HCT116 (cell line): ENCODE measurements at regions not wholly inside any gene's neighbourhood (a gene's known extent, or its start where the extent isn't known, plus 50 kb on each side); places are given as distances from the start of the nearest gene placed in this dataset.
A peak's percentile ranks its signal among the peaks of the same experiment; 100 is the strongest.

Experiments
- ATAC-seq: fragments of 200-7000 bp; cut with Tn5 transposase; 2 replicates; pipeline ENCODE4 v1.9.1; 2020; ENCODE audit warnings: mild to moderate bottlenecking, moderate library complexity
- BruUV-seq: library from RNA; stranded (reverse); fragments of 400-500 nt; replicated peaks from 2 replicates; lab custom pipeline; 2021; lab: Mats Ljungman, UMichigan
- CTCF ChIA-PET: fragments of 300-600 bp; sonication (Branson Sonifier 250); formaldehyde crosslinking; loops from one replicate; lab custom pipeline; 2021; ENCODE audit warnings: antibody characterized with exemption; lab: Charles Lee
- POLR2A ChIA-PET: fragments of 300-600, 350-600 bp; sonication (Branson Sonifier 250); formaldehyde crosslinking; loops from one replicate; lab custom pipeline; 2021; ENCODE audit warnings: antibody characterized with exemption; lab: Charles Lee
- RAD21 ChIA-PET, 2 experiments: fragments of 300-600 bp; sonication (Branson Sonifier 250); formaldehyde crosslinking; loops; one replicate each; lab custom pipeline; 2023; ENCODE audit warnings: low total read pairs in 2 of 2; ENCODE audit not compliant: uncharacterized antibody in 2 of 2, unreplicated experiment in 2 of 2, low non-redundant PET in 1 of 2; lab: Charles Lee
- DNase-seq: peaks from one replicate; pipeline ENCODE4 v3.0.0-alpha.2; 2010; ENCODE audit warnings: low read depth, low spot score
- H2AFZ ChIP-seq: fragments of 200-600 bp; shearing (Covaris generic), sonication (generic); 2 replicates; pipeline ENCODE4 v1.6.1; 2017; ENCODE audit warnings: low read depth, mixed run types, mixed read lengths, antibody characterized with exemption, low read length; ENCODE audit not compliant: poor library complexity, severe bottlenecking
- H3K27ac ChIP-seq: 2 replicates; pipeline ENCODE4 v1.5.1; 2012; ENCODE audit warnings: low read depth, low read length
- H3K27me3 ChIP-seq: fragments of 200-600 bp; sonication (generic); 2 replicates; pipeline ENCODE4 v1.6.1; 2016; ENCODE audit warnings: mixed run types, low read length, mixed read lengths; ENCODE audit not compliant: insufficient read depth
- H3K36me3 ChIP-seq, 2 experiments: fragments of 200-500 bp in 1 of 2; fragments of 200-600 bp in 1 of 2; sonication (Bioruptor generic) in 1 of 2; sonication (generic) in 1 of 2; 2 replicates each; pipeline versions ENCODE4 v1.5.1 to v1.6.1; 2014 to 2016; ENCODE audit warnings: low read length in 2 of 2, inconsistent platforms in 1 of 2, mixed read lengths in 1 of 2, mixed run types in 1 of 2; ENCODE audit not compliant: insufficient read depth in 2 of 2, control insufficient read depth in 1 of 2
- H3K4me1 ChIP-seq, 2 experiments: fragments of 200-600 bp in 1 of 2; sonication (generic) in 1 of 2; 2 replicates each; pipeline versions ENCODE4 v1.5.1 to v1.6.1; 2012 to 2017; ENCODE audit warnings: low read length in 2 of 2, inconsistent platforms in 1 of 2, mild to moderate bottlenecking in 1 of 2, mixed read lengths in 1 of 2, mixed run types in 1 of 2, moderate library complexity in 1 of 2; ENCODE audit not compliant: insufficient read depth in 2 of 2, control insufficient read depth in 1 of 2
- H3K4me2 ChIP-seq: fragments of 200-600 bp; sonication (generic); 2 replicates; pipeline ENCODE4 v1.6.1; 2017; ENCODE audit warnings: mixed run types, low read length, mixed read lengths
- H3K4me3 ChIP-seq, 2 experiments: fragments of 200-600 bp in 1 of 2; sonication (generic) in 1 of 2; replicated peaks in 1 of 2; 2 replicates each; pipeline ENCODE4 v1.5.1; 2011 to 2016; ENCODE audit warnings: low read length in 2 of 2, control low read depth in 1 of 2, low read depth in 1 of 2, mild to moderate bottlenecking in 1 of 2, mixed read lengths in 1 of 2, mixed run types in 1 of 2
- H3K79me2 ChIP-seq: fragments of 200-600 bp; sonication (generic); 2 replicates; pipeline ENCODE4 v1.6.1; 2017; ENCODE audit warnings: mild to moderate bottlenecking, mixed run types, low read length, moderate library complexity, mixed read lengths; ENCODE audit not compliant: insufficient read depth
- H3K9ac ChIP-seq: fragments of 200-600 bp; sonication (generic); 2 replicates; pipeline ENCODE4 v1.6.1; 2016; ENCODE audit warnings: low read length, mixed read lengths
- H3K9me2 ChIP-seq: fragments of 200-600 bp; sonication (generic), shearing (Covaris generic); 2 replicates; pipeline ENCODE4 v1.6.1; 2017; ENCODE audit warnings: mixed run types, mild to moderate bottlenecking, moderate library complexity; ENCODE audit not compliant: insufficient read depth
- H3K9me3 ChIP-seq, 2 experiments: fragments of 200-500 bp in 1 of 2; fragments of 200-600 bp in 1 of 2; sonication (Bioruptor generic) in 1 of 2; sonication (generic) in 1 of 2; 2 replicates each; pipeline ENCODE4 v1.6.1; 2014 to 2017; ENCODE audit warnings: low read length in 2 of 2, mixed read lengths in 2 of 2, inconsistent platforms in 1 of 2, low read depth in 1 of 2, mild to moderate bottlenecking in 1 of 2, mixed run types in 1 of 2, moderate library complexity in 1 of 2; ENCODE audit not compliant: control insufficient read depth in 1 of 2, insufficient read depth in 1 of 2
- H4K20me1 ChIP-seq: fragments of 200-600 bp; sonication (generic), shearing (Covaris generic); 2 replicates; pipeline ENCODE4 v1.6.1; 2017; ENCODE audit warnings: mixed run types, mild to moderate bottlenecking, moderate library complexity; ENCODE audit not compliant: insufficient read depth
- CBX3 ChIP-seq: IDR thresholded peaks from 2 replicates; pipeline ENCODE4 v1.6.1; 2012; ENCODE audit warnings: low read depth
- EGR1 ChIP-seq: IDR thresholded peaks from 2 replicates; pipeline ENCODE4 v1.6.1; 2012; ENCODE audit warnings: low read depth
- ELF1 ChIP-seq: IDR thresholded peaks from 2 replicates; pipeline ENCODE4 v1.6.1; 2012; ENCODE audit warnings: low read depth, borderline replicate concordance
- EZH2 ChIP-seq: fragments of 200-600 bp; sonication (generic); IDR thresholded peaks from 2 replicates; pipeline ENCODE4 v1.6.1; 2017; ENCODE audit warnings: antibody characterized with exemption, mixed run types
- EZH2phosphoT487 ChIP-seq: fragments of 200-600 bp; IDR thresholded peaks from 2 replicates; pipeline ENCODE4 v1.6.1; 2018; ENCODE audit warnings: antibody characterized with exemption, borderline replicate concordance
- FOSL1 ChIP-seq: IDR thresholded peaks from 2 replicates; pipeline ENCODE4 v1.6.1; 2012; ENCODE audit warnings: low read depth
- JUND ChIP-seq: IDR thresholded peaks from 2 replicates; pipeline ENCODE4 v1.6.1; 2012
- POLR2AphosphoS5 ChIP-seq: IDR thresholded peaks from 2 replicates; pipeline ENCODE4 v1.6.1; 2011; ENCODE audit warnings: mild to moderate bottlenecking, low read depth, low read length, moderate library complexity
- RAD21 ChIP-seq: IDR thresholded peaks from 2 replicates; pipeline ENCODE4 v1.6.1; 2012; ENCODE audit warnings: low read depth, mild to moderate bottlenecking
- SIN3A ChIP-seq: IDR thresholded peaks from 2 replicates; pipeline ENCODE4 v1.6.1; 2012; ENCODE audit warnings: low read depth
- SRF ChIP-seq: IDR thresholded peaks from 2 replicates; pipeline ENCODE4 v1.6.1; 2012; ENCODE audit warnings: low read depth
- YY1 ChIP-seq: IDR thresholded peaks from 2 replicates; pipeline ENCODE4 v1.6.1; 2011; ENCODE audit warnings: low read length, low read depth, moderate library complexity, mild to moderate bottlenecking; ENCODE audit not compliant: insufficient replicate concordance; ENCODE audit errors: extremely low read depth
- ZNF274 ChIP-seq: fragments of 200-500 bp; sonication (Bioruptor generic); IDR thresholded peaks from 2 replicates; pipeline ENCODE4 v1.6.1; 2014; ENCODE audit warnings: mild to moderate bottlenecking, low read depth, low read length, inconsistent platforms
- intact Hi-C: fragments of 100-400 bp; cut with micrococcal nuclease; formaldehyde crosslinking; loops from 2 replicates; pipeline ENCODE4 v1.10.0; 2022
- TF ChIP-seq, protein P1 (sequence below): IDR thresholded peaks from 2 replicates; pipeline ENCODE4 v1.6.1; 2012
- TF ChIP-seq, protein P2 (sequence below): IDR thresholded peaks from 2 replicates; pipeline ENCODE4 v1.6.1; 2012; ENCODE audit warnings: low read depth

DNA sequence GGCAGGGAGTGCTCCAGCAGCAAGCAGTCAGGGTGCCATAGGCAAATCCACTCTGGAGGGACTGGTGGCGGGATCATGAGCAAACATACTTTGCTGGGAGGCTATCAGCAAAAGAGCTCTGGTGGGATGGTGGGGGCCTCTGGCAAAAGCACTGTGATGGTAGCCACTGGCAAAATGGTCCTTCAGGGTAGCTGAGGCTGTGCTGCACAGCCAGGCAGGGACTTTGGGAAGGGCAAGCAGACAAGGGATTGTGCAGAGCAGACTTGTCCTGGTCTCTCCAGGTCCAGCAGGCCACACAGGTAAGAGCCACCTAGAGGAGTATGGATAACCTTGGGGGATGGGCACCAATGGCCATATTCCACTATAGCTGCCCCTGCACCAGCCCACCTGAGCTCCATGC is 129.4 kb upstream of the OTOS start:
- H4K20me1 ChIP-seq = no peaks in the 10 kb centered on the region
- no peak overlapping the region for H2AFZ ChIP-seq
- H3K9ac ChIP-seq = no peak overlapping the region
- no peaks in the 10 kb centered on the region for H3K79me2 ChIP-seq
- TF ChIP-seq JUND (no peak), FOSL1 (no peak), POLR2AphosphoS5 (no peak), ELF1 (no peak), RAD21 (no peak), CBX3 (no peak), SIN3A (no peak), EZH2phosphoT487 (no peak)
- ChIA-PET CTCF (interaction anchor here (1.1 kb wide), 1 partner anchor 13 kb away, joined by 3 read pairs; no protein-coding TSS in a partner anchor), RAD21 (no interaction called here), POLR2A (no interaction called here)
- no peak overlapping the region for H3K4me3 ChIP-seq
- DNase-seq = no peak
- ATAC-seq = no peak
- H3K4me2 ChIP-seq = no peak overlapping the region
- H3K9me2 ChIP-seq = no peaks in the 10 kb centered on the region
- intact Hi-C loops = no loop called here
- H3K9me3 ChIP-seq = peaks cover 7 to 17% of the 10 kb centered on the region in 2 experiments; a peak in 2 of 4 replicates
- no peak overlapping the region for H3K27ac ChIP-seq
- H3K36me3 ChIP-seq = no peaks in the 10 kb centered on the region
- H3K4me1 ChIP-seq = no peaks in the 10 kb centered on the region
- no peaks in the 10 kb centered on the region for H3K27me3 ChIP-seq
- no TSS peak for BruUV-seq

DNA sequence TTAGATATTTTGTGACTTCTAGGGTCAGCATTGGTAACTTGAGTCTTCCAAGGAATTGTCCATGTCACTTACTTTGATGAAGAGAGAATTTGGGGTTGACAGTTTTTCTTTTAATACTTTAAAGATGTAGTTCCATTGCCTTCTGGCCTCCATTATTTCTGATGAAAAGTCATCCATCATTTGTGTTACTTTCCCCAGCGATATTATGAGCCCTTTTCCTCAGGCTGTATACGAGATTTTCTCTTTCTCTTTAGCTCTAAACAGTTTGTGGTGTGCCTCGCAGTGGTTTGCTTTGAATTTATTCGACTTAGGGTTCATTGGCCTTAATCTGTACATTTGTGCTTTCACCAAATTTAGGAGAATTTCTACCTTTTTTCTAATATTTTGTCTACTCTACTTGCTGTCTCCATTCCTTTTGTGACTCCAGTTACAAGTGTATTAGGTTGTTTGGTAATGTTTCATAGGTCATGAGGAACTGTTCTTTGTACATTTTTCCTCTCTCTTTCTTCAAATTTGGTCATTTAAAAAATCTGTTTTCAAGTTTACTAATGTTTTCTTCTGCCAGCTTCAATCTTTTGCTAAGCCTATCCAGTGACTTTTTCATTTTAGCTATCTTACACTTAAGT is 131.4 kb upstream of the OTOS start:
- Histone ChIP-seq H3K9me3 (peaks cover 7 to 17% of the 10 kb centered on the region in 2 experiments; a peak in 2 of 4 replicates), H3K4me2 (no peak overlapping the region), H3K27ac (no peak overlapping the region), H3K36me3 (no peaks in the 10 kb centered on the region), H2AFZ (no peak overlapping the region), H3K79me2 (no peaks in the 10 kb centered on the region), H3K4me1 (no peaks in the 10 kb centered on the region), H3K4me3 (no peak overlapping the region), H3K9me2 (no peaks in the 10 kb centered on the region), H3K9ac (no peak overlapping the region), H3K27me3 (no peaks in the 10 kb centered on the region), H4K20me1 (no peaks in the 10 kb centered on the region)
- intact Hi-C loops = no loop called here
- ChIA-PET RAD21 (no interaction called here), CTCF (no interaction called here), POLR2A (no interaction called here)
- ATAC-seq (no peak), DNase-seq (no peak)
- BruUV-seq = no TSS peak
- TF ChIP-seq YY1 (no peak), SRF (no peak), CBX3 (peak; percentile 90), EZH2phosphoT487 (no peak), EGR1 (no peak), ZNF274 (no peak), EZH2 (no peak)
- TF ChIP-seq, protein P1, sequence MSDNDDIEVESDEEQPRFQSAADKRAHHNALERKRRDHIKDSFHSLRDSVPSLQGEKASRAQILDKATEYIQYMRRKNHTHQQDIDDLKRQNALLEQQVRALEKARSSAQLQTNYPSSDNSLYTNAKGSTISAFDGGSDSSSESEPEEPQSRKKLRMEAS = no peak
- TF ChIP-seq, protein P2, sequence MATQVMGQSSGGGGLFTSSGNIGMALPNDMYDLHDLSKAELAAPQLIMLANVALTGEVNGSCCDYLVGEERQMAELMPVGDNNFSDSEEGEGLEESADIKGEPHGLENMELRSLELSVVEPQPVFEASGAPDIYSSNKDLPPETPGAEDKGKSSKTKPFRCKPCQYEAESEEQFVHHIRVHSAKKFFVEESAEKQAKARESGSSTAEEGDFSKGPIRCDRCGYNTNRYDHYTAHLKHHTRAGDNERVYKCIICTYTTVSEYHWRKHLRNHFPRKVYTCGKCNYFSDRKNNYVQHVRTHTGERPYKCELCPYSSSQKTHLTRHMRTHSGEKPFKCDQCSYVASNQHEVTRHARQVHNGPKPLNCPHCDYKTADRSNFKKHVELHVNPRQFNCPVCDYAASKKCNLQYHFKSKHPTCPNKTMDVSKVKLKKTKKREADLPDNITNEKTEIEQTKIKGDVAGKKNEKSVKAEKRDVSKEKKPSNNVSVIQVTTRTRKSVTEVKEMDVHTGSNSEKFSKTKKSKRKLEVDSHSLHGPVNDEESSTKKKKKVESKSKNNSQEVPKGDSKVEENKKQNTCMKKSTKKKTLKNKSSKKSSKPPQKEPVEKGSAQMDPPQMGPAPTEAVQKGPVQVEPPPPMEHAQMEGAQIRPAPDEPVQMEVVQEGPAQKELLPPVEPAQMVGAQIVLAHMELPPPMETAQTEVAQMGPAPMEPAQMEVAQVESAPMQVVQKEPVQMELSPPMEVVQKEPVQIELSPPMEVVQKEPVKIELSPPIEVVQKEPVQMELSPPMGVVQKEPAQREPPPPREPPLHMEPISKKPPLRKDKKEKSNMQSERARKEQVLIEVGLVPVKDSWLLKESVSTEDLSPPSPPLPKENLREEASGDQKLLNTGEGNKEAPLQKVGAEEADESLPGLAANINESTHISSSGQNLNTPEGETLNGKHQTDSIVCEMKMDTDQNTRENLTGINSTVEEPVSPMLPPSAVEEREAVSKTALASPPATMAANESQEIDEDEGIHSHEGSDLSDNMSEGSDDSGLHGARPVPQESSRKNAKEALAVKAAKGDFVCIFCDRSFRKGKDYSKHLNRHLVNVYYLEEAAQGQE = no peak
